BLaER1 treated with 17β-estradiol and CSF1 and Interleukin-3, amounts not matched to agents 10 nM and 100 nM (cell line): ENCODE measurements at regions not wholly inside any gene's neighbourhood (a gene's known extent, or its start where the extent isn't known, plus 50 kb on each side); places are given as distances from the start of the nearest gene placed in this dataset.

Experiments used
- H3K27ac ChIP-seq, 11 experiments: shearing (Covaris generic); formaldehyde crosslinking; 2 replicates each; pipeline ENCODE4 v1.8.1; 2022
- H3K27me3 ChIP-seq, 11 experiments: shearing (Covaris generic); formaldehyde crosslinking; 2 replicates each; pipeline ENCODE4 v1.8.1; 2022
- H3K36me3 ChIP-seq, 11 experiments: shearing (Covaris generic); formaldehyde crosslinking; 2 replicates each; pipeline ENCODE4 v1.8.1; 2022
- H3K4me1 ChIP-seq, 10 experiments: shearing (Covaris generic); formaldehyde crosslinking; 2 replicates each; pipeline ENCODE4 v1.8.1; 2022
- H3K4me2 ChIP-seq, 11 experiments: shearing (Covaris generic); formaldehyde crosslinking; 2 replicates each; pipeline ENCODE4 v1.8.1; 2022
- H3K4me3 ChIP-seq, 10 experiments: shearing (Covaris generic); formaldehyde crosslinking; 2 replicates each; pipeline ENCODE4 v1.8.1; 2022
- H3K9ac ChIP-seq, 11 experiments: shearing (Covaris generic); formaldehyde crosslinking; 2 replicates each; pipeline ENCODE4 v1.8.1; 2022
- H3K9me3 ChIP-seq, 11 experiments: shearing (Covaris generic); formaldehyde crosslinking; replicated peaks in 1 of 11; 2 replicates each; pipeline ENCODE4 v1.8.1; 2022
- H4K20me1 ChIP-seq, 11 experiments: shearing (Covaris generic); formaldehyde crosslinking; 2 replicates each; pipeline ENCODE4 v1.8.1; 2022
- Cebpa-rat ChIP-seq, 11 experiments: shearing (Covaris generic); IDR thresholded peaks; 2 replicates each; pipeline ENCODE4 v1.8.1; 2022

DNA sequence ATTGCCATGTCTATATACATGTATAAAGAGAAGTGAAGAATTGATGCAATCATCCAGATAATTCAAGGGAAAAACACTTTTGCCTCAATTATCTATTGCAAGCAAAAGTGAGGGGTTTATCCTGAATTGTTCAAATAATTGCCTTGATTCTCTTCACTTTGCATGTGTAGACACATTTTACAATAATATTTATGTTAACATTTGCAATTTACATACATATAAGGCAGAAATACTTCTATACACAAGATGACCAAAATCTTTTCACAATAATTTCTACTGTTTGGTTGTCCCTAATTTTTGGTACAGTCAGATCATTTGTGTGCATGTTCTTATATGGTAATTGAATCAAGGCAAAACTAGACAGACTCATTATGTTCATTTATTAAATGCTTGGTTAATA is 285.3 kb upstream of the TMEM161B start:
- peaks cover 0 to 12% (median 5%) of the 10 kb centered on the region in 10 experiments; a peak in 12 of 20 replicates for H3K4me1 ChIP-seq
- no peak overlapping the region for H3K4me3 ChIP-seq
- no peak for TF ChIP-seq Cebpa-rat (IDR thresholded peaks at IDR 0.05)
- no peak overlapping the region for H3K9ac ChIP-seq
- H3K27ac ChIP-seq = no peak overlapping the region
- H3K4me2 ChIP-seq = no peak overlapping the region
- no peaks in the 10 kb centered on the region for H3K27me3 ChIP-seq
- no peaks in the 10 kb centered on the region for H3K36me3 ChIP-seq
- no peaks in the 10 kb centered on the region for H3K9me3 ChIP-seq
- no peaks in the 10 kb centered on the region for H4K20me1 ChIP-seq

DNA sequence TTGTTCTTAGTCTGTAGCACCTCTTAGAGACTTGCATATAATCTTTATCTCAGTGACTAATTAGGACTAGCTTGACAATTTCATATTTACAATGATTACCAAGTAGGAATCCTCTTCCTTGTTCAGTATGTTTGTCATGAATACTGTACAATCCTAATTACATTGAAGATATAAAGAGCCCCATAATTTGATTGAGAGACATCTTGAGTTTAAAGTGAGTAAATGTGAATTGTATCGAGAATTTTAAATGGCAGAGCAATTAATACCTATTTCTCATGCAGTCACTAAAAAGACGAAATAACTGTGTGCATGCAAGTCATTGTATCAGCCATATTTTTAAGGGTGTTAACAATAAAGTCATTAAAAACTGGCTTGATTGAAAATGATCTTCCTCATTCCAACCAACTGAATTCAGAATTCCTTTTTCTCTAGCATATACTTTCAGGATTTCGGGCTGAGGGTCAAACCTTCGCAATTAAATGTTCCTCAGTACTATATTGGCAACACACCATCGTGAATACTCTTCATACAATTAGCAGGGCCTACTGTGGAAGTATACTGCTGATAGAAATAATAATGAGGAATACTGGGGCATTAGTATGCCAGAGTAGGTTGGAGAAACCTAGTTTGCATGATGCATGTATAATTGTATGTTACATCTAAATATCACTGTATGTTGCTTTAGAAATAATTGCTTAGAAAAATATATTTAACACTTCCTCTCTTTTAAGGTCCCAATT is 284.7 kb upstream of the TMEM161B start:
- no peak overlapping the region for H3K4me2 ChIP-seq
- H3K9me3 ChIP-seq = no peaks in the 10 kb centered on the region
- TF ChIP-seq Cebpa-rat (IDR thresholded peaks at IDR 0.05) = no peak
- H3K36me3 ChIP-seq = no peaks in the 10 kb centered on the region
- H3K27ac ChIP-seq = no peak overlapping the region
- H3K9ac ChIP-seq = no peak overlapping the region
- no peak overlapping the region for H3K4me3 ChIP-seq
- no peaks in the 10 kb centered on the region for H4K20me1 ChIP-seq
- H3K27me3 ChIP-seq = no peaks in the 10 kb centered on the region
- peaks cover 0 to 12% (median 5%) of the 10 kb centered on the region in 10 experiments; a peak in 12 of 20 replicates for H3K4me1 ChIP-seq

DNA sequence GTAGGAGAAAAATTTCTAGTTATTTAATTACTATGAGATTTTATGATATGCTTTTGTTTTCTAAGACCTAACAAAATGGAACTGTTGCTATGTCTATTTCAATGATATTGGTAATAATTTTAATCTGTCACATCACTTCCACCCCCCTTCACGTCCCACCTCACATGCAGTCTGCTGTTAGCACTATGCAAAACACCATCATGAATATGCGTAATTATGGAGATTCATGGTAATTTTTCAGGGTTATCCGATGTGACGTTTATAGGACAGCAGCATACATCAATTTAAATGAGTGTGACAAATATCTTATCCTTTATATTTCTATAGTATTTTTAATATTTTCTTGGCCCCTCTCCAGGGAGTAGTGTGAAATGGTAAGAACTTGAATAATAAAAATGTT is 283.8 kb upstream of the TMEM161B start:
- Histone ChIP-seq H3K4me1 (peaks cover 0 to 12% (median 5%) of the 10 kb centered on the region in 10 experiments; a peak in 12 of 20 replicates), H4K20me1 (no peaks in the 10 kb centered on the region), H3K9ac (no peak overlapping the region), H3K27ac (no peak overlapping the region), H3K36me3 (no peaks in the 10 kb centered on the region), H3K27me3 (no peaks in the 10 kb centered on the region), H3K9me3 (no peaks in the 10 kb centered on the region), H3K4me3 (no peak overlapping the region), H3K4me2 (no peak overlapping the region)
- TF ChIP-seq Cebpa-rat (IDR thresholded peaks at IDR 0.05) = no peak

DNA sequence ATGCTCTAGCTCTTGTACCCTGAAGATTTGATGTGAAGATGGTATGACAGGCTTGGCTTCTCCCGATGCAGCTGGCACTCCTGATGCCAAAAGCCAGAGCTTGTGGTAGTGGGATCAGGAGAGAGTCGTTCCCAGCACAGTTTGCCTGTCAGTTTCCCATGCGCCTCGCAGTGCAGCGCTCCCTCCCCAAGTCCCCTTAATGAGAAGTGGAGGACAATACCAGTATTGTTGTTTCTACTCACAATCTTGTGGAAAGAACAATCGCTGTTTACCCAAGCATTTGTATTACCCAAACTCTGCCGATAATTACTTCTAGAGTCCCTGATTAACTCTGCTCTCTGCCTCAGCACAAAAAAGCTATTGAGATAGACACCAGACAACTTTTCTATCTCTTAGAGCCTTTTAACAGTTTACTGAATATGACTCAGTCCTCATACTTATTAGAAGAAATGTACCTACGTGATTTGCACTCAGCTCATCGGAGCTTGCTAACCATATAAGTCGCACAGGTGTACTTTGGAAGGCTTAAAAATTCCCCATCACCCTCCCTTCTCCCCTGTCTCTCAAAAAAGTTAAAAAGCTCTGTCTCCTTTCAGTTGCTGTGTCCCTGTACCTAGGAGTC is 283.2 kb upstream of the TMEM161B start:
- H3K4me3 ChIP-seq = no peak overlapping the region
- no peaks in the 10 kb centered on the region for H4K20me1 ChIP-seq
- H3K4me1 ChIP-seq = peaks cover 0 to 12% (median 5%) of the 10 kb centered on the region in 10 experiments; a peak in 12 of 20 replicates
- no peak for TF ChIP-seq Cebpa-rat (IDR thresholded peaks at IDR 0.05)
- H3K36me3 ChIP-seq = no peaks in the 10 kb centered on the region
- H3K9ac ChIP-seq = no peak overlapping the region
- no peaks in the 10 kb centered on the region for H3K9me3 ChIP-seq
- no peak overlapping the region for H3K4me2 ChIP-seq
- no peak overlapping the region for H3K27ac ChIP-seq
- no peaks in the 10 kb centered on the region for H3K27me3 ChIP-seq

DNA sequence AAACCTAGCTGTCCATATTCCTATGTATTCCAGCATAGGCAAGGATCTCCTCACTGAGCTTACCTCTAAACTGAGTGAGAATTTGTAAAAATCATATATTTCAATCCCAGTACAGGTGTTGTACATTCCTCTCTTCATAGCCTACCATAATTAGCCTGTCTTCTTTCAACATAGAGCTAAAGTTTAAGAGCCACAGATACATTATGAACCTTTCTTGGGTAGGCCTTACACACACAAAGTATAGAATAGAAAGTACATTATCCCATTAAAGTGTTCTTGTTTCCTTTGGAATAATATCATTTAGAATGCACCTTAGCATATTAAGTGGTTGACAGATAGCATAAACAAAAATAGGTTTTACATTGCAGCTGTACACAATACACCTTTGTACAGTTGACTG is 282.1 kb upstream of the TMEM161B start:
- Histone ChIP-seq H3K27ac (no peak overlapping the region), H3K27me3 (no peaks in the 10 kb centered on the region), H3K4me1 (peaks cover 0 to 6% (median 3%) of the 10 kb centered on the region in 10 experiments; a peak in 12 of 20 replicates), H3K9ac (no peak overlapping the region), H3K36me3 (no peaks in the 10 kb centered on the region), H3K9me3 (no peaks in the 10 kb centered on the region), H3K4me2 (no peak overlapping the region), H4K20me1 (no peaks in the 10 kb centered on the region), H3K4me3 (no peak overlapping the region)
- no peak for TF ChIP-seq Cebpa-rat (IDR thresholded peaks at IDR 0.05)

DNA sequence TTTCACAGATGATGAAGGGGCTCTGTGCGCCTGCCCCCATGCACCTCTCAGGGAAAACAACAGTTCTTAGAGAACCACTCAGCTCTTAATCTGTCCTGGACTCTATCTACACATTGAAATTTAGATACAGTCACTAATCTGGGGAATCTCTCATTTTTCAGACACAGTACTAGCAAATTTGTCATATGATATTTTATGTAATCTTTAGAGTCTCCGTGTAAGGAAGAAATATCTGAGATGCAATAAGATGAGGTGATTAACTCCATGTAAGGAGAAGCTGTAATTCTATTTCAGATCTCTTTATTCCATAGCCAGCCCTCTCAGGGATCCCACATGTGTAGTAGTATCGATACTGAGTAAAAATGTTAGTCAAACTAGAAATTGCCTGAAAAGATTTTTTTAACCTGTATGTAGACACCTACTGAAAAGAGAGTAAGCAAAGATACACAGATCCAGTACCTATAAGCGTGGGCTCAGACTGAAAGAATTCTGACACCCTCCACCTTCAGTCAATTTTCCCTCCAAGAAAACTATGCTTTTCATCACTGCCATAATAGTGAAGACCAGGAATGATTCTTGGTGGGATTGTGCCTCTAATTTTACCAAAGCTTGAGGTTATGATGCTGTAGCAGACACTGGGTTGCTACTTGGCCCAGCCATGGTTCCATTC is 279.6 kb upstream of the TMEM161B start:
- no peak overlapping the region for H3K4me2 ChIP-seq
- H3K4me1 ChIP-seq = no peaks in the 10 kb centered on the region
- H3K36me3 ChIP-seq = no peaks in the 10 kb centered on the region
- no peak overlapping the region for H3K4me3 ChIP-seq
- no peaks in the 10 kb centered on the region for H3K27me3 ChIP-seq
- no peaks in the 10 kb centered on the region for H3K9me3 ChIP-seq
- no peak overlapping the region for H3K9ac ChIP-seq
- no peak overlapping the region for H3K27ac ChIP-seq
- no peaks in the 10 kb centered on the region for H4K20me1 ChIP-seq
- TF ChIP-seq Cebpa-rat (IDR thresholded peaks at IDR 0.05) = no peak

DNA sequence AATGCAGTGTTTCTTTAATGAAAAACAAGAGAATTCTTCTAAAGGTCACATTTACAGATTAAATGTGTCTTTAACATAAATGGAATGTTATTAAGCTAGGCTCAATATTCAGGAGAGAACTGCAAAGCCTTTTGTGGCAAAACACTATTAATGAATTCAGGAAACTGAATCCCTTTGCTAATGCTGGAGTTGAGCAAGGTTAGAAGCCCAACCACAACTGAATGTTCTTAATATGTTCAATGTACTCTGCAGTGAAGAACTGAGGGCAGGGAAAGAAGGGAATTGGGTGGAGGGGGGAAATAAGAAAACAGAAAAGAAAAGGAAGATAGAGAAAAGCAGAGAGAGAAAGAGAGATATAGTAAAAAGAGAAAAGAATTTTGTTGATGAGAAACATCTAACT is 276.7 kb upstream of the TMEM161B start:
- H4K20me1 ChIP-seq = no peaks in the 10 kb centered on the region
- H3K27ac ChIP-seq = no peak overlapping the region
- H3K27me3 ChIP-seq = no peaks in the 10 kb centered on the region
- no peak overlapping the region for H3K4me2 ChIP-seq
- no peak overlapping the region for H3K9ac ChIP-seq
- H3K4me3 ChIP-seq = no peak overlapping the region
- no peaks in the 10 kb centered on the region for H3K9me3 ChIP-seq
- TF ChIP-seq Cebpa-rat (IDR thresholded peaks at IDR 0.05) = no peak
- no peaks in the 10 kb centered on the region for H3K36me3 ChIP-seq
- no peaks in the 10 kb centered on the region for H3K4me1 ChIP-seq

DNA sequence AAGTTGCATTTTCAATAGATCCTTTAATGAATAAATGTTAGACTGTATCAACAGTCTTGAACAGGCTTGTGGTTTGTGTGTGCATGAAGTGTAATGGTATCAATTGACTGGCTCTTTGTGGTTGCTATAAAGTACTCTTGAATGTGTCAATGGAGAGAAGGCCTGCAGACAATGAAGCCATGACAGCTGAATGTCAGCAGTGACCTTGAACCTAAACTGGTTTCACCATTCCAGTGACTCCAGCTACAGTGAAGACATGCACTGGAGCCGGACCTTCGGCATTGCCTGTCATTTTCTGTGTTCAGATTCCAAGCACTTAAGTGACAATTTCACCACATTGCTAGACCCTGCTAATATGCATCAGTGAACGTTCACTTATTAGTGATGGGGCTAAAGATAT is 276.0 kb upstream of the TMEM161B start:
- H3K4me2 ChIP-seq = no peak overlapping the region
- no peaks in the 10 kb centered on the region for H3K36me3 ChIP-seq
- TF ChIP-seq Cebpa-rat (IDR thresholded peaks at IDR 0.05) = no peak
- no peaks in the 10 kb centered on the region for H3K4me1 ChIP-seq
- H3K9me3 ChIP-seq = no peaks in the 10 kb centered on the region
- H3K4me3 ChIP-seq = no peak overlapping the region
- H3K27me3 ChIP-seq = no peaks in the 10 kb centered on the region
- no peak overlapping the region for H3K9ac ChIP-seq
- H3K27ac ChIP-seq = no peak overlapping the region
- no peaks in the 10 kb centered on the region for H4K20me1 ChIP-seq

DNA sequence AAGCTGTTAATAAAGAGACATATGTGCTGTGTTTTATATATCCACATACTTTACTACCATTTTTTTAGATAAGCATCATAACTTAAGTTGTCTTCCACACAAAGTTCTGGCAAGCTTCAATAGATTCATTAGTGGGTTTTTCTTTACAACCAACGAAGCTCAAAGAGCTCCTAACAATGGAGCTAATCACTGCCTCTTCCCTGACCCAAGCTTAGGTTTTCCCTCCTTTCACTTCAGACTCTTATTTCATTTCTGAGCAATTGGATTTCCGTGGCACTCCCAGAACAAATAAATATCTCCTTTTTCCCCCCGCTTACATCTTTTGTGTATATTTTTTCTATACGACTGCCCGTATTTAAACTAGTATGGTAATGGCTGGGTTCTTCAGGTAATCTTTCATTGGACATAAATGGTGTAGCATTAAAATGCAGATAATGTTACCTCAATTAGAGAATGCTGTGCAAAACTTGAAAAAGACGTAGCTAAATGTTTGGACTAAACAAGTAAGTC is 275.5 kb upstream of the TMEM161B start:
- Histone ChIP-seq H3K36me3 (no peaks in the 10 kb centered on the region), H3K4me3 (no peak overlapping the region), H3K4me1 (no peaks in the 10 kb centered on the region), H3K4me2 (no peak overlapping the region), H3K9me3 (no peaks in the 10 kb centered on the region), H4K20me1 (no peaks in the 10 kb centered on the region), H3K27me3 (no peaks in the 10 kb centered on the region), H3K27ac (no peak overlapping the region), H3K9ac (no peak overlapping the region)
- TF ChIP-seq Cebpa-rat (IDR thresholded peaks at IDR 0.05) = no peak
